Loucy (cell line): ENCODE measurements at regions not wholly inside any gene's neighbourhood (a gene's known extent, or its start where the extent isn't known, plus 50 kb on each side); places are given as distances from the start of the nearest gene placed in this dataset.

Experiments
- CTCF ChIP-seq: fragments of 200-600 bp; sonication (generic); conservative IDR thresholded peaks from 2 replicates; pipeline ENCODE4 v1.5.1; 2014; ENCODE audit warnings: mild to moderate bottlenecking, antibody characterized with exemption, low read length
- EZH2phosphoT487 ChIP-seq: fragments of 200-600 bp; IDR thresholded peaks from 2 replicates; pipeline ENCODE4 v1.6.1; 2018; ENCODE audit warnings: antibody characterized with exemption, mild to moderate bottlenecking, moderate library complexity, borderline replicate concordance

- TF ChIP-seq CTCF, result no peak
- TF ChIP-seq EZH2phosphoT487, result no peak
These were observed 57.6 kb upstream of the SLC25A26 start for GRCh38 chr3:66163222-66163621.
